ENCODE measurements at regions not wholly inside any gene's neighbourhood (a gene's known extent, or its start where the extent isn't known, plus 50 kb on each side); places are given as distances from the start of the nearest gene placed in this dataset.
"Not testable (repeated sequence)": the region's sequence is repeated elsewhere in the genome, so short reads cannot be mapped to it uniquely, and the experiment has no call there.

DNA sequence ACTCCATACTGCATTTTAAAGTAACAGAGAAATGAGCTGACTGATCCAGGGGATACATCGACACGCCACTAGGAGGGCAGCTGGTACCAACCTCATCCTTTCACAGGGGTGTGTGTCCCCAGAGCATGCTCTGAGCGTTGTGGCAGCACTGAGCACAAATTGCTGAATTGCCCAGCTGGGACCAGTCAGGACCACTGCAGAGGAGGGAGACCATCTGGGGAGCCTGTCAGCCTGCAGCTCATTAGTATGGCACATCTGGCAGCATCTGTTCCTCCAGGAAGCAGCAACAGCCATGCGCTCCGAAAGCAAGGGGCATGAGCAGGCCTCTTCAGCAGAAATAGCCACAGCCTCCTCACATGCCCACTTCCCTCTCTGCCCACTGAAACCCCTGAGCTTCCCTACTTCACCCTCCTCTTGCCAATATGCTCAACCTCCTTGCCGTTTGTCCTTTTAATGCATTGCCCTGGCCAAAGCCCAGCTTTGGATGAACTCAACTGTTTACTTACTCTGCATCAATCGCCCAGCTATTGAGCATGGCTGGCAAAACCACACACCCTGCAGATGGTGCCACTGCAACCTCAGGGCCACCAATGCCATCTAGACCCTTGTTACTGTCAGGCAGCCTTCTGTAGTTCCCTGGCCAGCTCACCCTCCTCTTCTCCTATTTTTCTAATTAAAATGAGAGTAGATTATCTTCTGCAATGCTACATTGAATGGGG is 77.6 kb upstream of the NEDD9 start:
- no peak for DNase-seq (ENCODE audit: low spot score)
- Mint-ChIP-seq H3K36me3 (ENCODE audit: low read depth) (peaks cover 37% of the 10 kb centered on the region), H3K27me3 (ENCODE audit: low read depth) (no peaks in the 10 kb centered on the region), H3K27ac (no peak overlapping the region), H3K4me3 (no peak overlapping the region), H3K4me1 (ENCODE audit: low read depth) (peaks cover 9% of the 10 kb centered on the region), H3K9me3 (peaks cover 6% of the 10 kb centered on the region)

DNA sequence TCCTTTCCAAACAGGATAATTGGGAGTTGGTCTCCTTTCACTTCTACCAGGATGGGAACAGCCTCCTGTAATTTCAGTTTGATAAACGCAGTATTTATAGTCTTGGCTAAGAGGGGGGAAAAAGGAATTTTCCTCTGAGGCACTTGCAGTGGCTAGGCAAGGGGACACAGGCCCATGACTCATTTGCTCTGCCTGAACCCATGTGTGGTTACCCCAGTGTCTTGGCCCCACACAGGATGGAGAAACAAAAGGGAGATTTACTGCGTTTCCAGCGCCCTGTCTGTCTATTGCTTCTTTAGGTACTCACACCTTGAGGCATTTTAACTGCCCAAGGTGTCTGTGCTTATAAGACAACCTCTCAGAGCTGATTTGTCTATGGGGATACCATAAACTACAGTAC is 74.8 kb upstream of the NEDD9 start:
- H3K27ac Mint-ChIP-seq = no peak overlapping the region
- H3K4me3 Mint-ChIP-seq = no peak overlapping the region
- H3K9me3 Mint-ChIP-seq = peaks cover 7% of the 10 kb centered on the region
- DNase-seq (ENCODE audit: low spot score) = no peak
- no peaks in the 10 kb centered on the region for H3K27me3 Mint-ChIP-seq (ENCODE audit: low read depth)
- H3K4me1 Mint-ChIP-seq (ENCODE audit: low read depth) = peaks cover 13% of the 10 kb centered on the region
- H3K36me3 Mint-ChIP-seq (ENCODE audit: low read depth) = peaks cover 49% of the 10 kb centered on the region

DNA sequence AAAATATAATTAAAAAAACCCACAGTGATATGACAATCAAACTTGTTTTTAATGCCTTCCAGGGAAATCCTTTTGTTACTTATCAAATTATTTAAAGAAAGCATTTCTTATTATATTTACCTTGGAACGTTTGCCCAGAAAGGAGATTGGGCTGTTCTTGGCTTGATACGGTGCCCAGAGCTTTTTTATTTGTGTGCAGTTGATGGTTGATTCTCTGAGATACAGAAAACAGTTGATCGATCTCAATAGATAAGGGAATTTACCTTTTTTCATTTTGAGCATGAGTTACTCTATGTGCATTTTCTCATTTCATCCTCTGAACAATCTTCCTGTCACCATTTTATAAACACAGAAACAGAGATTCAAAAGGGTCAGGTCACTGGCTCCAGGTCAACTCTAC is 72.5 kb upstream of the NEDD9 start:
- peaks cover 60% of the 10 kb centered on the region for H3K36me3 Mint-ChIP-seq (ENCODE audit: low read depth)
- H3K4me3 Mint-ChIP-seq = no peak overlapping the region
- no peak for DNase-seq (ENCODE audit: low spot score)
- peaks cover 25% of the 10 kb centered on the region for H3K4me1 Mint-ChIP-seq (ENCODE audit: low read depth)
- no peak overlapping the region for H3K27ac Mint-ChIP-seq
- no peaks in the 10 kb centered on the region for H3K27me3 Mint-ChIP-seq (ENCODE audit: low read depth)
- H3K9me3 Mint-ChIP-seq = peaks cover 17% of the 10 kb centered on the region

DNA sequence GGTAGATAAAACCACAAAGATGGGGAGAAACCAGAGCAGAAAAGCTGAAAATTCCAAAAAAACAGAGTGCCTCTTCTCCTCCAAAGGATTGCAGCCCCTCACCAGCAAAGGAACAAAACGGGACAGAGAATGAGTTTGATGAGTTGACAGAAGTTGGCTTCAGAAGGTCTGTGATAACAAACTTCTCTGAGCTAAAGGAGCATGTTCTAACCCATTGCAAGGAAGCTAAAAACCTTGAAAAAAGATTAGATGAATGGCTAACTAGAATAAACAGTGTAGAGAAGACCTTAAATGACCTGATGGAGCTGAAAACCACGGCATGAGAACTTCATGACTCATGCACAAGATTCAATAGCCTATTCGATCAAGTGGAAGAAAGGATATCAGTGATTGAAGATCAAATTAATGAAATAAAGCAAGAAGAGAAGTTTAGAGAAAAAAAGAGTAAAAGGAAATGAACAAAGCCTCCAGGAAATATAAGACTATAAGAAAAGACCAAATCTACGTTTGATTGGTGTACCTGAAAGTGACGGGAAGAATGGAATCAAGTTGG is 67.5 kb upstream of the NEDD9 start:
- not testable (repeated sequence) for H3K27ac Mint-ChIP-seq; H3K27me3 Mint-ChIP-seq (ENCODE audit: low read depth); H3K4me3 Mint-ChIP-seq

DNA sequence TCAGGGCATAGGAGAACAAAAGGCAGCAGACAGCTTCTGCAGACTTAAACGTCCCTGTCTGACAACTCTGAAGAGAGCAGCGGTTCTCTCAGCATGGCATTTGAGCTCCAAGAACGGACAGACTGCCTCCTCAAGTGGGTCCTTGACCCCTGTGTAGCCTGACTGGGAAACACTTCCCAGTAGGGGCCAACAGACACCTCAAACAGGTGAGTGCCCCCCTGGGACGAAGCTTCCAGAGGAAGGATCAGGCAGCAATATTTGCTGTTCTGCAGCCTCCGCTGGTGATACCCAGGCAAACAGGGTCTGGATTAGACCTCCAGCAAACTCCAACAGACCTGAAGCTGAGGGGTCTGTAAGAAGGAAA is 66.9 kb upstream of the NEDD9 start:
- Mint-ChIP-seq H3K9me3 (peaks cover 28% of the 10 kb centered on the region), H3K4me1 (ENCODE audit: low read depth) (peaks cover 21% of the 10 kb centered on the region), H3K36me3 (ENCODE audit: low read depth) (peaks cover 71% of the 10 kb centered on the region)
- H3K27me3 Mint-ChIP-seq (ENCODE audit: low read depth); H3K27ac Mint-ChIP-seq; DNase-seq (ENCODE audit: low spot score); H3K4me3 Mint-ChIP-seq: not testable (repeated sequence)

More for the DNA sequence above, 67.5 kb upstream of the NEDD9 start:
- not testable (repeated sequence) for DNase-seq (ENCODE audit: low spot score)
- Mint-ChIP-seq H3K9me3 (peaks cover 28% of the 10 kb centered on the region), H3K36me3 (ENCODE audit: low read depth) (peaks cover 73% of the 10 kb centered on the region), H3K4me1 (ENCODE audit: low read depth) (peaks cover 21% of the 10 kb centered on the region)

DNA sequence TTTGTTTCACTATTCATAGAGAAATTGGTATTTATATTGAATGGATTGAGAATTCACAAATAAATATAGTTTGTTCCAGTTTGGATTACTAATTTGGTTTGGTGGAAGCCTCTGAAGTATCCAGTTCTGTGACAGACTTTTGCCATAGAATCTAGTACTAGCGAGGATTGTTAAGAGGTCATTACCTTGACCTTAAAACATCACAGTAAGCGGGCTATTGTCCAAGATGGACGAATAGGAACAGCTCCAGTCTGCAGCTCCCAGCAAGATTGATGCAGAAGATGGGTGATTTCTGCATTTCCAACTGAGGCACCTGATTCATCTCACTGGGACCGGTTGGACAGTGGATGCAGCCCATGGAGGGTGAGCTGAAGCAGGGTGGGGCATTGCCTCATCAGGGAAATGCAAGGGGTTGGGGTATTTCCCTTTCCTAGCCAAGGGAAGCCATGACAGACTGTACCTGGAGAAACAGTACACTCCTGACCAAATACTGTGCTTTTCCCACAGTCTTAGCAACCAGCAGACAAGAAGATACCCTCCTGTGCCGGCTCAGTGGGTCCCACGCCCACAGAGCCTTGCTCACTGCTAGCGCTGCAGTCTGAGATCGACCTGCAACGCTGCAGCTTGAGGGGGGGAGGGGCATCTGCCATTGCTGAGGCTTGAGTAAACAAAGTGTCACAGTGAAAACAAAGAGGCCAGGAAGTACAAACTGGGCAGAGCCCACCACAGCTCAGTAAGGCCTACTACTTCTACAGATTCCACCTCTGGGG is 66.4 kb upstream of the NEDD9 start:
- Mint-ChIP-seq H3K27ac (no peak overlapping the region), H3K4me1 (ENCODE audit: low read depth) (peaks cover 19% of the 10 kb centered on the region), H3K27me3 (ENCODE audit: low read depth) (no peaks in the 10 kb centered on the region), H3K4me3 (no peak overlapping the region), H3K36me3 (ENCODE audit: low read depth) (peaks cover 71% of the 10 kb centered on the region), H3K9me3 (peaks cover 28% of the 10 kb centered on the region)
- no peak for DNase-seq (ENCODE audit: low spot score)

DNA sequence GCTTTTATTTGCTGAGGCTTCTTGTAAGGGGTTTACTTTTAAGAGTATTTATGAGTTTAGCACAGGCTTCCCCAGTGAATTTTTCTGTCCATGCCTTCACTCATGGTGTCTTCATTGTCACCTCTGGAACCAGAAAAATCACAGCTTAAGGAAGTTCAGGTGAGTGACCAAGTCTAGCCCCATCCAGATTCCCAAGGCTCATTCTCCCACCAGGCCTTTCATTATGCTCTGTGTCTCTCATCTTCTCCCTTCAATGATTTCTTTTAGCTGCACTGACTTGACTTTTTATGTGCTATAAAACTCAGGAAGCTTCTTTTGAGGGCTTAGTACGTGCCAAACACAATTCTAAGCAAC is 64.9 kb upstream of the NEDD9 start:
- Mint-ChIP-seq H3K4me1 (ENCODE audit: low read depth) (peaks cover 21% of the 10 kb centered on the region), H3K4me3 (no peak overlapping the region), H3K36me3 (ENCODE audit: low read depth) (peaks cover 65% of the 10 kb centered on the region), H3K9me3 (peaks cover 22% of the 10 kb centered on the region), H3K27me3 (ENCODE audit: low read depth) (no peaks in the 10 kb centered on the region), H3K27ac (no peak overlapping the region)
- no peak for DNase-seq (ENCODE audit: low spot score)

DNA sequence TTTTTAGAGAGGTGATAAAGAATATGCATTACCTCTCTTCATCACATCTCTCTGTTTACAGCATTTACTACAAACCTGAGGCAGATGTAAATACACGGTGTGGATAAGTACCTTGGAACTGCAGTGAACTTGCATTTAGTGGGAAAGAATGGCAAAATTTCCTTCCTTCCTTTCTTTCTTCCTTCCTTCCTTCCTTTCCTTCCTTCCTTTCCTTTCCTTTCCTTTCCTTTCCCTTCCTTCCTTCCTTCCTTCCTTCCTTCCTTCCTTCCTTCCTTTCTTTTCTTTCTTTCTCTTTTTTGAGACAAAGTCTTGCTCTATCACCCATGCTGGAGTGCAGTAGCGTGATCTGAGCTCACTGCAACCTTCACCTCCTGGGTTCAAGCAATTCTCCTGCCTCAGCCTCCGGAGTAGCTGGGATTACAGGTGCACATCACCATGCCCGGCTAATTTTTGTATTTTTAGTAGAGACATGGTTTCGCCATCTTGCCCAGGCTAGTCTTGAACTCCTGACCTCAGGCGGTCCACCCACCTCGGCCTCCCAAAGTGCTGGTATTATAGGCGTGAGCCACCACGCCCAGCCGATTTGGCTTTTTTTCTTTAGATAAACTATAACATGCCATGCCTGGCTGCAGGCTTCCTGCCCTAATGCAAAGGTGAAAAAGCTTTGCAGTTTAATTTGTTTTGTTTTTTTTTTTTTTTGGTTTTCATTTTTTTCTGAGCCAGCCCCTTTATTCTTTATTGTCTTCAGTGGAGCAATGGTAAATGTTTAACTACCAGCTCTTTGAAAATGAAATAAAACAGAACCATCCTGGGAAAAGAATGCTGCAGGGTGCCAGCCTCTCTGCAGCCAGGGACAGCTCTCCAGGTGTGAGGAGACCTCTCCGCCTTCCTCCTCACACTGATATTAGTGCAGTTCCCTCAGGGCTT is 64.2 kb upstream of the NEDD9 start:
- no peak for DNase-seq (ENCODE audit: low spot score)
- peaks cover 19% of the 10 kb centered on the region for H3K9me3 Mint-ChIP-seq
- H3K4me1 Mint-ChIP-seq (ENCODE audit: low read depth) = peaks cover 22% of the 10 kb centered on the region
- H3K27me3 Mint-ChIP-seq (ENCODE audit: low read depth) = no peaks in the 10 kb centered on the region
- peaks cover 68% of the 10 kb centered on the region for H3K36me3 Mint-ChIP-seq (ENCODE audit: low read depth)
- H3K4me3 Mint-ChIP-seq = no peak overlapping the region
- H3K27ac Mint-ChIP-seq = no peak overlapping the region

DNA sequence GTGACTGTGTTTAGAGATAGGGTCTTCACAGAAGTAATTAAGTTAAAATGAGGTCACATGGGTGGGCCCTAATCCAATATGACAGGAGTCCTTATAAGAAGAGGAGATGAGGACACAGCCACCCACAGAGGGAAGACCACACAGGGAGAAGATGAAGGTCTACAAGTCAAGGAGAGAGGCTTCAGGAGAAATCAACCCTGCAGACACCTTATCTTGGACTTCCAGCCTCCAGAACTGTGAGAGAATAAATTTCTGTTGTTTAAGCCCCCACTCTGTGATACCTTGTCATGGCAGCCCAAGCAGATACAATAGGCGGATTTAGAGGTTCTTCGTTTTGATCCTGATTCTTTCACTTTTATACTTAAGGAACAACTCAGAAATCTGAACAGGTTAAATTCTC is 63.5 kb upstream of the NEDD9 start:
- peaks cover 66% of the 10 kb centered on the region for H3K36me3 Mint-ChIP-seq (ENCODE audit: low read depth)
- H3K27me3 Mint-ChIP-seq (ENCODE audit: low read depth) = no peaks in the 10 kb centered on the region
- no peak overlapping the region for H3K27ac Mint-ChIP-seq
- H3K9me3 Mint-ChIP-seq = peaks cover 15% of the 10 kb centered on the region
- H3K4me1 Mint-ChIP-seq (ENCODE audit: low read depth) = peaks cover 20% of the 10 kb centered on the region
- DNase-seq (ENCODE audit: low spot score) = no peak
- no peak overlapping the region for H3K4me3 Mint-ChIP-seq

DNA sequence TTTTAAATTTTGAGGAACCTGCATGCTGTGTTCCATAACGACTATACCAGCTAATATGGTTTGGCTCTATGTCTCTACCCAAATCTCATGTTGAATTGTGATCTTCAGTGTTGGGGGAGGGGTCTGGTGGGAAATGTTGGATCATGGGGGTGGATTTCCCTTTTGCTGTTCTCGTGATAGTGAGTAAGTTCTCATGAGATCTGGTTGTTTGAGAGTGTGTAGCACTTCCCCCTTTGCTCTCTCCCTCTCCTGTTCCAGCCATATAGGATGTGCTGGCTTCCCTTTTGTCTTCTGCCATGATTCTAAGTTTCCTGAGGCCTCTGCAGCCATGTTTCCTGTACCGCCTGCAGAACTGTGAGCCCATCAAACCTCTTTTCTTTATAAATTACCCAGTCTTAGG is 61.8 kb upstream of the NEDD9 start:
- H3K36me3 Mint-ChIP-seq (ENCODE audit: low read depth) = peaks cover 62% of the 10 kb centered on the region

DNA sequence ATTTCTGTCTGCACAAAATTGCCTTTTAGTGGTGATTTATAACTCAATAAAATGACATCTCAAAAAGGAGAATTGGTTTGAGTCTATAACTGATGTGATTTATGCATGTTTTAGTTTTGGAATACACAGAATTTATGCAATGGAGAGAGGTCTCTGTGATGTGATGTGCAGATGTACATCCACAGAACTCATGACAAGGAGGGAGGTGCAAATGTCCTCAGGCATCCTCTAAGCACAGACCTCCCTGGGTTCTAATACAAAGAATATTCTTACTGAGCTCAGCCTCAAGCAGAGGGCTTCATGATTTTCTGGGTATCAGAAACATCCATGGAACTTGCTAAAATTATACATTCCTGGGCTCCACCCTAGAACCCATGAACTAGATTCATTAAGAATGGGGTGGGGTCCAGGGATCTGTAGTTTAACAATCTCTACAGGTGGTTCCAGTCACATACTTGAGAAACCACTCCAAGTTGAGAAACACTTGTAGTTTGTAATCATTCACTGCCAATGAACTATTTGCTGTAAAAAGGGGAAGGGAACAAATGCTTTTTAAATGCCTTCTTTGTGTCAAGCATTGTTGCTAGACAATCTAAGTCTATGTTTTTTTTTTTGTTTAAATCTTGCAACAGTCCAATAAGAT is 60.2 kb upstream of the NEDD9 start:
- no peak overlapping the region for H3K27ac Mint-ChIP-seq
- H3K4me1 Mint-ChIP-seq (ENCODE audit: low read depth) = peaks cover 10% of the 10 kb centered on the region
- H3K9me3 Mint-ChIP-seq = peaks cover 10% of the 10 kb centered on the region
- H3K36me3 Mint-ChIP-seq (ENCODE audit: low read depth) = peaks cover 68% of the 10 kb centered on the region
- no peaks in the 10 kb centered on the region for H3K27me3 Mint-ChIP-seq (ENCODE audit: low read depth)
- no peak overlapping the region for H3K4me3 Mint-ChIP-seq
- no peak for DNase-seq (ENCODE audit: low spot score)

More for the DNA sequence above, 61.8 kb upstream of the NEDD9 start:
- peaks cover 10% of the 10 kb centered on the region for H3K4me1 Mint-ChIP-seq (ENCODE audit: low read depth)
- no peak overlapping the region for H3K27ac Mint-ChIP-seq
- DNase-seq (ENCODE audit: low spot score) = no peak
- H3K9me3 Mint-ChIP-seq = peaks cover 10% of the 10 kb centered on the region
- no peak overlapping the region for H3K4me3 Mint-ChIP-seq
- no peaks in the 10 kb centered on the region for H3K27me3 Mint-ChIP-seq (ENCODE audit: low read depth)

DNA sequence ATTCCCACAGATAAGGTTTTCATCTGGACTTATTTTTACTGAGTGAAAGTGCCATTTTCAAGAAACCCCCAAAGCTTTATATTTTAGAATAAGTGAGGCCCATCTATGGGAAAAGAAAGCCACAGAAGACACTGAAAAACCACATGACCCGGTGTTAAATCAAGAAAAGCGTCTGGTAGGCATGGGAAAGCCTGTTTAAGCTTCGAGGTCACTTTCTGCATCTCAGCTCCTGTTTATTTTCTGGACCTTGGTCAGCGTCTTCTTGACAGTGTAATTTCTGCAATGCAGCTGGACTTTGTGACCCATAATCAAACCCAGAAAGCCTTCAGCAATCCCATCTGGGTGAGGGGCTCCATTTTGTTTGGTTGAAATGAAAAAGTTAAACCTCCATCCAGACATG is 59.6 kb upstream of the NEDD9 start:
- H3K36me3 Mint-ChIP-seq (ENCODE audit: low read depth) = peaks cover 66% of the 10 kb centered on the region
- peaks cover 10% of the 10 kb centered on the region for H3K9me3 Mint-ChIP-seq
- peaks cover 10% of the 10 kb centered on the region for H3K4me1 Mint-ChIP-seq (ENCODE audit: low read depth)
- H3K27me3 Mint-ChIP-seq (ENCODE audit: low read depth) = no peaks in the 10 kb centered on the region
- H3K4me3 Mint-ChIP-seq = no peak overlapping the region
- DNase-seq (ENCODE audit: low spot score) = no peak
- no peak overlapping the region for H3K27ac Mint-ChIP-seq

DNA sequence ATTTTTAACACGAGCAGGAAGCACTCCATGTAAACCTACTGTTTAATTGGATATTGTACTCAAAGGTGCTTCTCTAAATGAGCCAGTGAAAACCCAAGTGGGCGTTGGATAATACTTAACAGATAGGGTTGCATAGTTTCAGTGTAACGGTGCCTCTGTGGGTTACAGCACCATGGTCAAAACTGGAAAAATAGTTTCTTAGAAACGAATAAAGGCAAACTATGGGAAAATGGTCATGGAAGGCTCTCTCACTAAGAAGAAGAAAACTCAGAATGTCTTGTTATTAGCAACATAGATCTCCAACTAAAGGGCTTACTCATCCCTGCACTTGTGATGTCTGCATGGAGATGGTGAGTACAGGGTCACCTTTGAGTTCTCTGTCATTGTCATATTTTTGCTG is 59.1 kb upstream of the NEDD9 start:
- H3K9me3 Mint-ChIP-seq = peaks cover 10% of the 10 kb centered on the region
- H3K4me1 Mint-ChIP-seq (ENCODE audit: low read depth) = peaks cover 10% of the 10 kb centered on the region
- no peaks in the 10 kb centered on the region for H3K27me3 Mint-ChIP-seq (ENCODE audit: low read depth)
- H3K27ac Mint-ChIP-seq = no peak overlapping the region
- no peak overlapping the region for H3K4me3 Mint-ChIP-seq
- H3K36me3 Mint-ChIP-seq (ENCODE audit: low read depth) = peaks cover 67% of the 10 kb centered on the region
- DNase-seq (ENCODE audit: low spot score) = peak; percentile 37

Data from T-helper 2 cell treated with Interferon-gamma antibody and Interleukin-4, amounts not matched to agents 5 μg/mL and 100 μg/mL, for 36 hours (primary cell).